SK-N-SH (cell line): ENCODE measurements at regions not wholly inside any gene's neighbourhood (a gene's known extent, or its start where the extent isn't known, plus 50 kb on each side); places are given as distances from the start of the nearest gene placed in this dataset.

Source experiments
- EP300 ChIP-seq, 2 experiments: IDR thresholded peaks; 2 replicates each; pipeline versions ENCODE4 v1.4.0 to v1.6.1; 2012; ENCODE audit warnings: borderline replicate concordance in 1 of 2, low read depth in 1 of 2, low read length in 1 of 2
- EZH2phosphoT487 ChIP-seq: fragments of 200-600 bp; sonication (generic); IDR thresholded peaks from 2 replicates; pipeline ENCODE4 v1.6.1; 2017; ENCODE audit warnings: low read depth, mixed run types, mild to moderate bottlenecking, antibody characterized with exemption, moderate library complexity, borderline replicate concordance
- POLR2AphosphoS5 ChIP-seq: IDR thresholded peaks from 2 replicates; pipeline ENCODE4 v1.6.1; 2012; ENCODE audit warnings: low read depth, low read length
- RXRA ChIP-seq: IDR thresholded peaks from 2 replicates; pipeline ENCODE4 v1.4.0; 2012; ENCODE audit warnings: low read depth, mild to moderate bottlenecking, borderline replicate concordance
- SIN3A ChIP-seq: IDR thresholded peaks from 2 replicates; pipeline ENCODE4 v1.6.1; 2012; ENCODE audit warnings: low read depth, mild to moderate bottlenecking, low read length, moderate library complexity, borderline replicate concordance
- TAF1 ChIP-seq: IDR thresholded peaks from 2 replicates; pipeline ENCODE4 v1.6.1; 2012; ENCODE audit warnings: low read depth, mild to moderate bottlenecking, low read length, moderate library complexity, borderline replicate concordance
- TCF12 ChIP-seq: IDR thresholded peaks from 2 replicates; pipeline ENCODE4 v1.4.0; 2012
- TEAD4 ChIP-seq: IDR thresholded peaks from 2 replicates; pipeline ENCODE4 v1.4.0; 2012; ENCODE audit warnings: mild to moderate bottlenecking, borderline replicate concordance; ENCODE audit not compliant: insufficient read depth
- YY1 ChIP-seq: IDR thresholded peaks from 2 replicates; pipeline ENCODE4 v1.4.0; 2012; ENCODE audit warnings: low read depth, mild to moderate bottlenecking
- TF ChIP-seq, protein P1 (sequence below): IDR thresholded peaks from 2 replicates; pipeline ENCODE4 v1.4.0; 2012; ENCODE audit warnings: low read depth
- TF ChIP-seq, protein P2 (sequence below): fragments of 150-350 bp; IDR thresholded peaks from 2 replicates; pipeline ENCODE4 v1.6.1; 2017; ENCODE audit warnings: antibody characterized with exemption, low read length, low read depth, borderline replicate concordance
- TF ChIP-seq, protein P3 (sequence below): fragments of 200-600 bp; sonication (generic); IDR thresholded peaks from 2 replicates; pipeline ENCODE4 v1.6.1; 2017; ENCODE audit warnings: antibody characterized with exemption, mild to moderate bottlenecking, moderate library complexity
- TF ChIP-seq, protein P4 (sequence below): IDR thresholded peaks from 2 replicates; pipeline ENCODE4 v1.6.1; 2012; ENCODE audit warnings: mild to moderate bottlenecking, low read depth, low read length, moderate library complexity

DNA sequence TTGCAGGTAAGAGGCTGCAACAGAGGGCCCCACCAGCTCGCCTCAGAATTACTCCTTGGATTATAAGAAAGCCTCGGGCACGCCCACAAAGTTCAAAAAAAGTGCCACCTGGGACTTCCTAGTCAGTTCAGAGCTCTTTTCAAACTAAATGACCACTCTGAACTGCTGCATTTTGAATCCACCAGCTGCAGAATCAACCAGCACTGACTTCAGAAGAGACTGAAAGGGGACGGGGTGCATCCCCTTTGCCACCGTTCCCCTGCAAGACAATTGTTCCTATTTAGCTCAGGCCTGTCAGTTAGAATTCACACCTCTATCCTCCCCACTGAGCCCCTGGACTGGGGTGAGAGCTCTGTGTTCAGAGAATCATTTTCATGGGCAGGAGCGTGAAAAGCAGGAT, 181.4 kb upstream of the GADL1 start:
- TF ChIP-seq POLR2AphosphoS5 (no peak), TEAD4 (no peak), SIN3A (no peak), EP300 (IDR thresholded peaks at IDR 0.05; ENCODE audit: borderline replicate concordance in 1 of 2, low read depth in 1 of 2, low read length in 1 of 2) (no peak), YY1 (no peak), EZH2phosphoT487 (no peak), RXRA (no peak), TCF12 (no peak), TAF1 (no peak)
- TF ChIP-seq, protein P1, sequence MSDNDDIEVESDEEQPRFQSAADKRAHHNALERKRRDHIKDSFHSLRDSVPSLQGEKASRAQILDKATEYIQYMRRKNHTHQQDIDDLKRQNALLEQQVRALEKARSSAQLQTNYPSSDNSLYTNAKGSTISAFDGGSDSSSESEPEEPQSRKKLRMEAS: no peak
- TF ChIP-seq, protein P2, sequence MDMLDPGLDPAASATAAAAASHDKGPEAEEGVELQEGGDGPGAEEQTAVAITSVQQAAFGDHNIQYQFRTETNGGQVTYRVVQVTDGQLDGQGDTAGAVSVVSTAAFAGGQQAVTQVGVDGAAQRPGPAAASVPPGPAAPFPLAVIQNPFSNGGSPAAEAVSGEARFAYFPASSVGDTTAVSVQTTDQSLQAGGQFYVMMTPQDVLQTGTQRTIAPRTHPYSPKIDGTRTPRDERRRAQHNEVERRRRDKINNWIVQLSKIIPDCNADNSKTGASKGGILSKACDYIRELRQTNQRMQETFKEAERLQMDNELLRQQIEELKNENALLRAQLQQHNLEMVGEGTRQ: no peak
- TF ChIP-seq, protein P3, sequence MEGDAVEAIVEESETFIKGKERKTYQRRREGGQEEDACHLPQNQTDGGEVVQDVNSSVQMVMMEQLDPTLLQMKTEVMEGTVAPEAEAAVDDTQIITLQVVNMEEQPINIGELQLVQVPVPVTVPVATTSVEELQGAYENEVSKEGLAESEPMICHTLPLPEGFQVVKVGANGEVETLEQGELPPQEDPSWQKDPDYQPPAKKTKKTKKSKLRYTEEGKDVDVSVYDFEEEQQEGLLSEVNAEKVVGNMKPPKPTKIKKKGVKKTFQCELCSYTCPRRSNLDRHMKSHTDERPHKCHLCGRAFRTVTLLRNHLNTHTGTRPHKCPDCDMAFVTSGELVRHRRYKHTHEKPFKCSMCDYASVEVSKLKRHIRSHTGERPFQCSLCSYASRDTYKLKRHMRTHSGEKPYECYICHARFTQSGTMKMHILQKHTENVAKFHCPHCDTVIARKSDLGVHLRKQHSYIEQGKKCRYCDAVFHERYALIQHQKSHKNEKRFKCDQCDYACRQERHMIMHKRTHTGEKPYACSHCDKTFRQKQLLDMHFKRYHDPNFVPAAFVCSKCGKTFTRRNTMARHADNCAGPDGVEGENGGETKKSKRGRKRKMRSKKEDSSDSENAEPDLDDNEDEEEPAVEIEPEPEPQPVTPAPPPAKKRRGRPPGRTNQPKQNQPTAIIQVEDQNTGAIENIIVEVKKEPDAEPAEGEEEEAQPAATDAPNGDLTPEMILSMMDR: no peak
- TF ChIP-seq, protein P4, sequence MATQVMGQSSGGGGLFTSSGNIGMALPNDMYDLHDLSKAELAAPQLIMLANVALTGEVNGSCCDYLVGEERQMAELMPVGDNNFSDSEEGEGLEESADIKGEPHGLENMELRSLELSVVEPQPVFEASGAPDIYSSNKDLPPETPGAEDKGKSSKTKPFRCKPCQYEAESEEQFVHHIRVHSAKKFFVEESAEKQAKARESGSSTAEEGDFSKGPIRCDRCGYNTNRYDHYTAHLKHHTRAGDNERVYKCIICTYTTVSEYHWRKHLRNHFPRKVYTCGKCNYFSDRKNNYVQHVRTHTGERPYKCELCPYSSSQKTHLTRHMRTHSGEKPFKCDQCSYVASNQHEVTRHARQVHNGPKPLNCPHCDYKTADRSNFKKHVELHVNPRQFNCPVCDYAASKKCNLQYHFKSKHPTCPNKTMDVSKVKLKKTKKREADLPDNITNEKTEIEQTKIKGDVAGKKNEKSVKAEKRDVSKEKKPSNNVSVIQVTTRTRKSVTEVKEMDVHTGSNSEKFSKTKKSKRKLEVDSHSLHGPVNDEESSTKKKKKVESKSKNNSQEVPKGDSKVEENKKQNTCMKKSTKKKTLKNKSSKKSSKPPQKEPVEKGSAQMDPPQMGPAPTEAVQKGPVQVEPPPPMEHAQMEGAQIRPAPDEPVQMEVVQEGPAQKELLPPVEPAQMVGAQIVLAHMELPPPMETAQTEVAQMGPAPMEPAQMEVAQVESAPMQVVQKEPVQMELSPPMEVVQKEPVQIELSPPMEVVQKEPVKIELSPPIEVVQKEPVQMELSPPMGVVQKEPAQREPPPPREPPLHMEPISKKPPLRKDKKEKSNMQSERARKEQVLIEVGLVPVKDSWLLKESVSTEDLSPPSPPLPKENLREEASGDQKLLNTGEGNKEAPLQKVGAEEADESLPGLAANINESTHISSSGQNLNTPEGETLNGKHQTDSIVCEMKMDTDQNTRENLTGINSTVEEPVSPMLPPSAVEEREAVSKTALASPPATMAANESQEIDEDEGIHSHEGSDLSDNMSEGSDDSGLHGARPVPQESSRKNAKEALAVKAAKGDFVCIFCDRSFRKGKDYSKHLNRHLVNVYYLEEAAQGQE: no peak
